Lower lobe of right lung (tissue), 2 donors: ENCODE measurements at regions not wholly inside any gene's neighbourhood (a gene's known extent, or its start where the extent isn't known, plus 50 kb on each side); places are given as distances from the start of the nearest gene placed in this dataset.
"Not testable (repeated sequence)": the region's sequence is repeated elsewhere in the genome, so short reads cannot be mapped to it uniquely, and the experiment has no call there.

ENCODE experiments used
- ATAC-seq, 2 donors: fragments of 200-7000 bp; cut with Tn5 transposase; one replicate each; pipeline ENCODE4 v1.9.1; 2020 to 2022; ENCODE audit warnings: mild to moderate bottlenecking in 2 of 2, moderate library complexity in 2 of 2
- DNase-seq: peaks from one replicate; pipeline ENCODE4 v3.0.0-alpha.2; 2020
- H3K27ac ChIP-seq: fragments of 200-600 bp; one replicate; pipeline ENCODE4 v1.8.0; 2022
- H3K27me3 ChIP-seq: fragments of 200-600 bp; one replicate; pipeline ENCODE4 v1.8.0; 2022; ENCODE audit warnings: low read depth
- H3K36me3 ChIP-seq: fragments of 200-600 bp; one replicate; pipeline ENCODE4 v1.8.0; 2022; ENCODE audit warnings: mild to moderate bottlenecking
- H3K4me1 ChIP-seq: fragments of 200-600 bp; one replicate; pipeline ENCODE4 v1.8.0; 2022
- H3K4me3 ChIP-seq: fragments of 200-600 bp; one replicate; pipeline ENCODE4 v1.8.0; 2022; ENCODE audit warnings: mild to moderate bottlenecking
- H3K9me3 ChIP-seq: fragments of 200-600 bp; one replicate; pipeline ENCODE4 v1.8.0; 2022
- intact Hi-C: fragments of 100-400 bp; cut with DNase I; formaldehyde crosslinking; loops from one replicate; pipeline ENCODE4 v1.11.0; 2022
- TF ChIP-seq, protein P1 (sequence below): fragments of 200-600 bp; IDR thresholded peaks from one replicate; pipeline ENCODE4 v1.8.0; 2022; ENCODE audit warnings: antibody characterized with exemption, mild to moderate bottlenecking
- donor health status: DM: no; HTN: yes; CAD: no; lungs with severe emphysema.

DNA sequence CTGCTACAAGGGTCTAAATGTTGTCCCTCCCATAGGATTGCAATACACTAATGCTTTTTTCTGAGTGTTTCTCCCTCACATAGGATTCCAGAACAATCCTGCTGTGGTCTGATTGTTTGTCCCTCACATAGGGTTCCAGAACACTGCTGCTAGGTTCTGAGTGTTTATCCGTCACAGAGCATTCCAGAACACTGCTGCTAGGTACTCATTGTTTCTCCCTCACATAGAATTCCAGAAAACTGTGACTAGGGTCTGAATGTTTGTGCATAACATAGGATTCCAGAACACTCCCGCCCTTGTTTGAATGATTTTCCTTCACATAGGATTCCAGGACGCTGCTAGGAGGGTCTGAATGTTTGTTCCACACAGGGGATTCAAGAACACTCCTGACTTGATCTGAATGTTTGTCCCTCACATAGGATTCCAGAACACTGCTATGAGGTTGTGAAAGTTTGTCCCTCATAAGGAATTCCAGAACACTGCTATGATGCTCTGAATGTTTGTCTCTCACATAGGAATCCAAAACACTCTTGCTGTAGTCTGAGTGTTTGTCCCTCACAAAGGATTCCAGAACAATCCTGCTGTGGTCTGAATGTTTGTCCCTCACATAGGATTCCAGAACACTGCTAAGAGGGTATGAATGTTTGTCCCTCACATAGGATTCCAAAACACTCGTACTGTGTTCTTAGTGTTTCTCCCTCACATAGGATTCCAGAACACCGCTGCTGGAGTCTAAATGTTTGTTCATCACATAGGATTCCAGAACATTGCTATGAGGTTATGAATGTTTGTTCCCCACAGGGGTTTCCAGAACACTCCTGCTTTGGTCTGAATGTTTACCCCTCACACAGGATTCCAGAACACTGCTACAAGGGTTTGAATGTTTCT is 213.5 kb downstream of the FOXD4L6 start:
- Histone ChIP-seq H3K4me1 (no peaks in the 10 kb centered on the region), H3K27me3 (no peaks in the 10 kb centered on the region), H3K27ac (no peak overlapping the region), H3K9me3 (peaks cover 93% of the 10 kb centered on the region), H3K36me3 (no peaks in the 10 kb centered on the region), H3K4me3 (no peak overlapping the region)
- ATAC-seq (peak; percentile 37 to 39), DNase-seq (no peak)
- TF ChIP-seq, protein P1, sequence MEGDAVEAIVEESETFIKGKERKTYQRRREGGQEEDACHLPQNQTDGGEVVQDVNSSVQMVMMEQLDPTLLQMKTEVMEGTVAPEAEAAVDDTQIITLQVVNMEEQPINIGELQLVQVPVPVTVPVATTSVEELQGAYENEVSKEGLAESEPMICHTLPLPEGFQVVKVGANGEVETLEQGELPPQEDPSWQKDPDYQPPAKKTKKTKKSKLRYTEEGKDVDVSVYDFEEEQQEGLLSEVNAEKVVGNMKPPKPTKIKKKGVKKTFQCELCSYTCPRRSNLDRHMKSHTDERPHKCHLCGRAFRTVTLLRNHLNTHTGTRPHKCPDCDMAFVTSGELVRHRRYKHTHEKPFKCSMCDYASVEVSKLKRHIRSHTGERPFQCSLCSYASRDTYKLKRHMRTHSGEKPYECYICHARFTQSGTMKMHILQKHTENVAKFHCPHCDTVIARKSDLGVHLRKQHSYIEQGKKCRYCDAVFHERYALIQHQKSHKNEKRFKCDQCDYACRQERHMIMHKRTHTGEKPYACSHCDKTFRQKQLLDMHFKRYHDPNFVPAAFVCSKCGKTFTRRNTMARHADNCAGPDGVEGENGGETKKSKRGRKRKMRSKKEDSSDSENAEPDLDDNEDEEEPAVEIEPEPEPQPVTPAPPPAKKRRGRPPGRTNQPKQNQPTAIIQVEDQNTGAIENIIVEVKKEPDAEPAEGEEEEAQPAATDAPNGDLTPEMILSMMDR, result no peak
- intact Hi-C loops, result no loop called here

DNA sequence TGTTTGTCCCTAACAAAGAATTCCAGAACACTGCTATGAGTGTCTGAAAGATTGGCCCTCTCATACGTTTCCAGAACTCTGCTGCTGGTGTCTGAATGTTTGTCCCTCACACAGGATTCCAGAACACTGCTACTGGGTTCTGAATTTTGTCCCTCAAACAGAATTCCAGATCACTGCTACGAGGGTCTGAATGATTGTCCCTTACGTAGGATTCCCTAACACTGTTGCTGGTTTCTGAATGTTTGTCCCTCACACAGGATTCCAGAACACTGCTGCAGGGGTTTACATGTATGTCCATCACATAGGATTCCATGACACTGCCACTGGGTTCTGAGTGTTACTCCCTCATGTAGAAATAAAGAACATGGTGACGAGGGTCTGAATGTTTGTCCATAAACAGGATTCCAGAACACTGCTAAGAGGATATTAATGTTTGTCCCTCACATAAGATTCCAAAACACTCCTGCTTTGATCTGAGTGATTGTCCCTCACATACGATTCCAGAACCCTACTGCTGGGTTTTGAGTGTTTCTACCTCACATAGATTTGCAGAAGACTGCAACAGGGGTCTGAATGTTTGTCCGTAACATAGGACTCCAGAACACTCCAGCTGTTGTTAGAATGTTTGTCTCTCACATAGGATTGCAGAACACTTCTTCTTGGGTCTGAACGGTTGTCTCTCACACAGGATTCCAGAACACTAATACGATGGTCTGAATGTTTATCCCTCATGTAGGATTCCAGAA is 214.4 kb downstream of the FOXD4L6 start:
- intact Hi-C loops, result no loop called here
- peak; percentile 24 to 49 for ATAC-seq
- TF ChIP-seq, protein P1, result no peak
- Histone ChIP-seq H3K27ac (no peak overlapping the region), H3K4me1 (no peaks in the 10 kb centered on the region), H3K27me3 (no peaks in the 10 kb centered on the region), H3K9me3 (peaks cover 93% of the 10 kb centered on the region), H3K4me3 (no peak overlapping the region), H3K36me3 (no peaks in the 10 kb centered on the region)
- DNase-seq, result no peak

DNA sequence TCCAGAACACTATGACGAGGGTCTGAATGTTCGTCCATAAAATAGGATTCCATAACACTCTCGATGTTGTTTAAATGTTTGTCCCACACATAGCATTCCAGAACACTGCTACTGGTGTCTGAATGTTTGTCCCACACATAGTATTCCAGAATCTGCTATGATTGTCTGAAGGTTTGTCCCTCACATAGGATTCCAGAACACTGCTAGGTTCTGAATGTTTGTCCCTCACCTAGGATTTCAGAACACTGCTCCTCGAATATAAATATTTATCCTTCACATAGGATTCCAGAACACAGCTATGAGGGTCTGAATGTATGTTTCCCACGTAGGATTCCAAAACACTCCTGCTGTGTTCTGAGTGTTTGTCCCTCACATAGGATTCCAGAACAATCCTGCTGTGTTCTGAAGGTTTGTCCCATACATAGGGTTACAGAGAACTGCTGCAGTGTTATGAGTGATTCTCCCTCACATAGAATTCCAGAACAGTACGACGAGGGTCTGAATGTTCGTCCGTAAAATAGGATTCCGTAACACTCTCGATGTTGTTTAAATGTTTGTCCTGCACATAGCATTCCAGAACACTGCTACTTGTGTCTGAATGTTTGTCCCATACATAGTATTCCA is 215.3 kb downstream of the FOXD4L6 start:
- Histone ChIP-seq H3K4me1 (no peaks in the 10 kb centered on the region), H3K4me3 (no peak overlapping the region), H3K27ac (no peak overlapping the region), H3K27me3 (no peaks in the 10 kb centered on the region), H3K9me3 (peaks cover 95% of the 10 kb centered on the region), H3K36me3 (no peaks in the 10 kb centered on the region)
- TF ChIP-seq, protein P1, result no peak
- DNase-seq, result no peak
- peak in 1 of 2 donors; percentile 21 for ATAC-seq
- intact Hi-C loops, result no loop called here

DNA sequence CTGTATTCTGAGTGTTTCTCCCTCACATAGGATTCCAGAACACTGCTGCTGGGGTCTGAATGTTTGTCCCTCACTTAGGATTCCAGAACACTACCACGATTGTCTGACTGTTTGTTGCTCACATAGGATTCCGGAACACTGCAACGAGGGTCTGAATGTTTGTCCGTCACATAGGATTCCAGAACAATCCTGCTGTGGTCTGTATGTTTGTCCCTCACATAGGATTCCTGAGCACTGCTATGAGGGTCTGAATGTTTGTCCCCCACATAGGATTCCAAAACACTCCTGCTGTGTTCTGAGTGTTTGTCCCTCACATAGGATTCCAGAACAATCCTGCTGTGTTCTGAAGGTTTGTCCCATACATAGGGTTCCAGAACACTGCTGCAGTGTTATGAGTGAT is 215.8 kb downstream of the FOXD4L6 start:
- H3K36me3 ChIP-seq, H3K4me3 ChIP-seq, H3K27me3 ChIP-seq, H3K27ac ChIP-seq, intact Hi-C loops, H3K4me1 ChIP-seq, ATAC-seq, DNase-seq: not testable (repeated sequence)
- peaks cover 95% of the 10 kb centered on the region for H3K9me3 ChIP-seq

DNA sequence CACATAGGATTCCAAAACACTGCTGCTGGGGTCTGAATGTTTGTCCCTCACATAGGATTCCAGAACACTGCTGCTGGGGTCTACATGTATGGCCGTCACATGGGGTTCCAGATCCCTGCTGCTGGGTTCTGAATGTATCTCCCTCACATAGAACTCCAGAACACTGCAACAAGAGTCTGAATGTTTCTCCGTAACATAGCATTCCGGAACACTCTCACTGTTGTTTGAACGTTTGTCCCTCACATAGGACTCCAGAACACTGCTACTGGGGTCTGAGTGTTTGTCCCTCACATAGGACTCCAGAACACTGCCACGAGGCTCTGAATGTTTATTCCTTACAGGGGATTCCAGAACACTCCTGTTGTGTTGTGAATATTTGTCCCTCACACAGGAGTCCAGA is 216.8 kb downstream of the FOXD4L6 start:
- H3K4me3 ChIP-seq, result no peak overlapping the region
- H3K36me3 ChIP-seq, result no peaks in the 10 kb centered on the region
- no peaks in the 10 kb centered on the region for H3K4me1 ChIP-seq
- DNase-seq (no peak), ATAC-seq (no peak)
- peaks cover 100% of the 10 kb centered on the region for H3K9me3 ChIP-seq
- intact Hi-C loops, result no loop called here
- no peak overlapping the region for H3K27ac ChIP-seq
- H3K27me3 ChIP-seq, result no peaks in the 10 kb centered on the region
- TF ChIP-seq, protein P1, result no peak

DNA sequence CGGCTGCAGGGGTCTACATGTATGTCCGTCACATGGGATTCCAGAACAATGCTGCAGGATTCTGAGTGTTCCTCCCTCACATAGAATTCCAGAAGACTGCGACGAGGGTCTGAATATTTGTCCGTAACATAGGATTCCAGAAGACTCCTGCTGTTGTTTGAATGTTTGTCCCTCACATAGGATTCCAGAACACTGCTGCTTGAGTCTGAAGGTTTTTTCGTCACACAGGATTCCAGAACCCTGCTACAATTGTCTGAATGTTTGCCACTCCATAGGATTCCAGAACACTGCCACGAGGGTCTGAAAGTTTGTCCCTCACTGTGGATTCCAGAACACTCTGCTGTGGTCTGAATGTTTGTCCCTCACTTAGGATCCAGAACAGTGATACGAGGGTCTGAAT is 217.5 kb downstream of the FOXD4L6 start:
- H3K36me3 ChIP-seq, H3K27ac ChIP-seq, H3K27me3 ChIP-seq, H3K4me3 ChIP-seq, H3K4me1 ChIP-seq, ATAC-seq, DNase-seq, intact Hi-C loops: not testable (repeated sequence)
- H3K9me3 ChIP-seq, result peaks cover 100% of the 10 kb centered on the region
